Limb (tissue), 2 donors: ENCODE measurements at regions not wholly inside any gene's neighbourhood (a gene's known extent, or its start where the extent isn't known, plus 50 kb on each side); places are given as distances from the start of the nearest gene placed in this dataset.
A peak's percentile ranks its signal among the peaks of the same experiment; 100 is the strongest.

Experiments used
- DNase-seq, 2 donors: peaks; one replicate each; pipeline ENCODE4 v3.0.0-alpha.2; 2016; ENCODE audit errors: extremely low spot score in 2 of 2

DNA sequence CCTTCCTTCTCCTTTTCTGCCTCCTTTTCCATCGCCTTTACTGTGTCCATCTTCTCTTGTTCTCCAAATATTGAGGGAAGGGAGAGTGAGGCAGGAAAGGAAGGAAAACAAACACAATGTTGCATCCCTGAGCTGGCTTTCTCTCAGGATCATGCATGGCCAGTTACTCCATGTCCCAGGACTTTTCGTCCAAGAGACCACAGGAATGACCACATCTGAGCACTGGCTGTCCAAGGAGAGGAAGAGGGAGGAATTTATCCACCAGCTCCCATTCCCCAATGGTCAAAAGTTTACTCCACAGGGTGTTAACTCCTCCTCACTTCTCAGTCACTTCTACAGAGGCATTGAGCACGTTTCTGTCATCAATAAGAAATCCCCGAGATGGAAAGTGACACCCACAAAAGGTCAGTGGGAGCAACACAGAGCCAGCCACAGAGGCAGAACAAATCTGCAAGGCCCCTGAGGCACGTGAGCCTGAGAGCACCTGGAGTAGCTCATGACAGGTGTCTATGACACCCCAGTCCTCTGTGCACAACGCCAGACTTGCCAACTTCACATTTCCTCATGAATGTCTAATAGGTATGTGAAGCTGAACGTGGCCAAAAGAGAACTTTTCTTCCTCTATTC lies 177.3 kb upstream of the NUDT4 start:
- no peak for DNase-seq

DNA sequence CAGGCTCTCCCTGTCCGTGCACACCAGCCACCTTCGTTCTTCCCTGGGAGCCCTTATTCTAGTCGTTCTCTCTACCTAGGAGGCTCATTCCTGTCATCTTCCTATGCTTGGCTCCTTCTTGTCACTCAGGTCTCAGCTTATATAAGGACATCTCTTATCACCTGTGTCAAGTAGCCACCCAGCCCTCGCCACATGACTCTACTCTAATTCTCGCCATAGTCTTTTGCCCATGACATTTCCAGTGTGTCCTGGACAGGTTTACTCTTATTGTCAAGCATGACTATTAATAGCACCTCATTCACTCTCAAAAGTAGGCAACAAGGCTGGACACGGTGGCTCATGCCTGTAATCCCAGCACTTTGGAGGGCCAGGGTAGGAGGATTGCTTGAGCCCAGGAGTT lies 175.7 kb upstream of the NUDT4 start:
- DNase-seq = no peak

DNA sequence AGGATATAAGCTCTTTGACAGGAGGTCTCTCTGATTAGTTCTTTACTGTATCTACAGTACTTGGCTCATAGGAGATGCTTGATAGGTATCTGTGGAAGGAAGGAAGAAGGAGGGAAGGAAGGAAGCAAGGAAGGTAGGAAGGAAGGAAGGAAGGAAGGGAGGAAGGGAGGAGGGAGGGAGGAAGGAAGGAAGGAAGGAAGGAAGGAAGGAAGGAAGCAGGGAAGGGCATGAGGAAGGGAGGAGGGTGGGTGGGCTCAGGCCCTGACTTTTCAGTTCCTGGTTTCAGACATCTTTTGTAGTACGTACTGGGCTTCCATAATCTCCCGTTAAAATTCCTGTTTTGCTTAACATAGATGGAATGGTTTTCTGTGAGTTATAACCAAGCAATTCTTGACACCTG lies 175.0 kb upstream of the NUDT4 start:
- no peak for DNase-seq

DNA sequence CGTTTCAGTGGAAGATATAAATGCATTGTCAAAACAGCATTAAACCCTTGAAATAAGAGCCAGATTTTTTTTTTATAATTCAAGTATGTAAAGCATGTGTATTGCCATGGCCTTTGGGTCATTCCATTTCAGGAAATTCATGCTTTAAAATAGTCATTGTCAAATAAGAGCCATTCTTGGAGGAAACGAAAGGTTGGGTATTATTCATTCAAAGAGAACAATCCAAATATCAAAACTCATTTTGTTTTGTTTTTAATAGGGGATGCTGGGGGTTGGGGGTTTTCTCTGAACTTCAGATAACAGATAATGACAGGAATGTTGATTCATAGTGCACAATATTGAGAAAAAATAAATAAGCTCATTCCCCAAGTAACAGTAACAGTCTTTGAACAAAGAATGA lies 174.4 kb upstream of the NUDT4 start:
- DNase-seq = no peak

DNA sequence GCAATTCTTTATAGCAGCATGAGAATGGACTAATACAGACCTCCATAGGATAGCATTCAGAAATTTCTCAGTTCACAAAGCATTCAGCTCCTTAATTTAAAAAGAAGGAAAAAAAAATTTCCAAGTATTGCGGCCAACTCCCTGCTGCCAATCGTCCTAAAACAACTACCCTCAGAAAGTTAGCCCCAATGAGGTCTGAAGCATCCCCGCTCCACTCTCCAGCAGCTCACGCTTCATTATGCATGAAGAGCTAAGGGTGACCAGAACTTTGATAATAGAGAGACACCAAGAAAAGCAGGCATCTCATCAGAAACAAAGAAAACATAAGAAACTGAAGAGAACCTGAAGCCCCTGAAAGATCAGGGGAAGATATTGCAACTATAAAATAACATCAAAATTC lies 172.8 kb upstream of the NUDT4 start:
- no peak for DNase-seq

DNA sequence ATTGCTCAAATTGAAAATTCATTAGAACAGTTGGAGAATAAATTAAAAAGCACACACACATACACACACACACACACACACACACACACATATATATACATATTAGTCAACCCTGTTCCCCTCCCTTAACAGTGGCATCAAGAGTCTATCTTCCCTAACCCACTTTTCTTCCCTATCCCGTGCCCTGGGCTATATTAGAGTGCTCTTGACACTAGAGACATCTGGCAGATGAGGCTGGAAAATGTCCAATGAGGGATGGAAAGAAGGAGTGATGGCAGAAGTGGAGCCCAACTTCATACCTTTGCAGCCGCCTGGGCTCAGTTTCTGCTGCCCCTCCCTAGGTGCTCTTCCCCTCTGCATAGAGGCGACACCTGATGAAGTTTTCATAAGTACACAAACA lies 172.4 kb upstream of the NUDT4 start:
- DNase-seq = no peak

DNA sequence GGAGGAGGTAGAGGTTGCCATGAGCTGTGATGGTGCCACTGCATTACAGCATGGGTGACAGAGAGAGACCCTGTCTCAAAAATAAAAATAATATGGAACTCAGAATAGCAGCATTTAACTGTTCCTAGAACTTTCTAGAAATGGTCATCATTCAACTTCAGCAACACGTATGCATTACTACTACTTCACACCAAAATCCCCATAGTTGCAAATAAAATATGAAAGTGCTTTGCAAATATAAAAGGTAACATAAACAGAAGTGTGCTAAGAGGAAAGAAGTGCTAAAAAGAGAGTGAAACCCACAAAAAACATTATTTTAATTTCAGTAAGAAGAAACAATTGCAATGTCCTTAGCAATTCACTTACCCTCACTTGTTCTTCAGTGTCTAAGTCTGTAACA lies 169.7 kb upstream of the NUDT4 start:
- DNase-seq = no peak

DNA sequence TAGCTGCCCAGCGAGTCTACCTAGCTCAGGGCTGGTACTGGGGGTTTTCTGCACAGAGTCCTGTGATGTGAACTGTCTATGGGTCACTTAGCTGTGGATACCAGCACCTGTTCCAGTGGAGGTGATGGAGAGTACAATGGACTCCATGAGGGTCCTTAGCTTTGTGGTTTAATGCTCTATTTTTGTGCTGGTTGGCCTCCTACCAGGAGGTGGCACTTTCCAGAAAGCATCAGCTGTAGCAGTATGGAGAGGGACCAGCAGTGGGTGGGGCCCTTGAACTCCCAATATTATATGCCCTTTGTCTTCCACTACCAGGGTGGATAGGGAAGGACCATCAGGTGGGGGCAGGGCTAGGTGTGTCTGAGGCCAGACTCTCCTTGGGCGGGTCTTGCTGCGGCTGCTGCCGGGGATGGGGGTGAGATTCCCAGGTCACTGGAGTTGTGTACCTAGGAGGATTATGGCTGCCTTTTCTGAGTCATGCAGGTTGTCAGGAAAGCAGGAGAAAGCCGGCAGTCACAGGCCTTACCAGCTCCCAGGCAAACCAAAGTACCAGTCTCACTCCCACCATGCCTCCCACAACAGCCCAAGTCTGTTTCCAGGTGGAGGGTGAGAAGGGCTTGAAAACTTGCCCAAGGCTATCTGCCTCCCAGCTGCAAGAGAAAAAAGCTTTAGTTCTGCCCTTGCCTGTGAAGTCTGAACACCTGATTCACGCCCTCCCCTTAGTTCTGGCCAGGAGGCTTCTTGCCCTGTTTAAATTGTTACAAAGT lies 163.0 kb upstream of the NUDT4 start:
- DNase-seq = no peak

DNA sequence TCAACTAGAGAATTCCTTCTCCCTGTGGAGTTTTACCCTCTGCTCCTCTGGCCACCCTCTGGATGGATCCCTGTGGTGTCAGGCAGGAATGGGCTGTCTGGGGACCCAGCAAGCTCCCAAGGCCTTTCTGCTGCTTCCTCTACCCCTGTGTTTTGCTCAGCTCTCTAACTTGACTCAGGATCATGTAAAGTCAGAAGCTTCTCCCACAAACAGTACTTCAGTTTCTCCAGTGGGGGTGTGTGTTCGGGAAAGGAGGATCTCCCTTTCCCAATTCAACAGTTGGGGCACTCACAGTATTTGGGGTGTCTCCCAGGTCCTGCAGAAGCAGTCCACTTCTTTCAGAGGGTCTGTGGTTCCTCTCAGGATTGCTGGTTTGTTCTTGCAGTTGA lies 162.4 kb upstream of the NUDT4 start:
- no peak for DNase-seq

DNA sequence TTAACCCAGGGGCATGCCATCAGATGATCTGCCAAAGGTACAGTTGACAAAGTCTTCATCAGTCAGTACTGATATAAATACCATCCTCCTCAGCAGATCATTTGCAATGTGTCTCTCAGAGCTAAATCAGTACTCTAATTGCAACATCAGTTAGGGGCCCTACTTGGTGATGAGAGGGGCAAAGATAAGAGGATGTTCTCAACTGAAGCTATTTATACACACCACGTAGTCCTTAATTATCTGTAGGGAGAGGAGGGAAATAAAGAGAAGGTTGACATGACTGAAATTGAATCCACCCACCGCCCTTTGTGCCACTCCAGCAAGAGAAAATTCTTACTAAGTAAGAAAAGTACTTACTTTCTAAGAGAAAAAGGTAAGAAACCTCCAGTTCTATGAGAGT lies 157.8 kb upstream of the NUDT4 start:
- no peak for DNase-seq

DNA sequence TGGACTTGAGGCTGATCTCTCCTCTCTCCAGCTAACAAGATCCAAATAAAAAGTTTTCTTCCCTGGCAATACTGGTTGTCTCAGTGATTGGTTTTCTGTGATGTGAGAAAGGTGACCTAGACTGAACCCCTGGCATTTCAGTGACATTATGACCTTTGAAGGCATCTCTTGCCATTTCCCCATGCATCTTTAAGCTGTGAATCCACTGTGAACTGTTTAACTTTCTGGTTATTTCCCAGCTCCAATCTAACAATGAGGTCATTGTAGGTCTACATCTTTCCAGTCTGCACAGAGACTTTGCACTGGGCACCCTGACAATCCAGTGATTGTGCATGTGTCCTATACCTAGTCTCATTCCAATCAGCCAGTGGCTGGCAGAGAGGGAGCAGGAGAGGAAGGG lies 155.9 kb upstream of the NUDT4 start:
- no peak for DNase-seq

DNA sequence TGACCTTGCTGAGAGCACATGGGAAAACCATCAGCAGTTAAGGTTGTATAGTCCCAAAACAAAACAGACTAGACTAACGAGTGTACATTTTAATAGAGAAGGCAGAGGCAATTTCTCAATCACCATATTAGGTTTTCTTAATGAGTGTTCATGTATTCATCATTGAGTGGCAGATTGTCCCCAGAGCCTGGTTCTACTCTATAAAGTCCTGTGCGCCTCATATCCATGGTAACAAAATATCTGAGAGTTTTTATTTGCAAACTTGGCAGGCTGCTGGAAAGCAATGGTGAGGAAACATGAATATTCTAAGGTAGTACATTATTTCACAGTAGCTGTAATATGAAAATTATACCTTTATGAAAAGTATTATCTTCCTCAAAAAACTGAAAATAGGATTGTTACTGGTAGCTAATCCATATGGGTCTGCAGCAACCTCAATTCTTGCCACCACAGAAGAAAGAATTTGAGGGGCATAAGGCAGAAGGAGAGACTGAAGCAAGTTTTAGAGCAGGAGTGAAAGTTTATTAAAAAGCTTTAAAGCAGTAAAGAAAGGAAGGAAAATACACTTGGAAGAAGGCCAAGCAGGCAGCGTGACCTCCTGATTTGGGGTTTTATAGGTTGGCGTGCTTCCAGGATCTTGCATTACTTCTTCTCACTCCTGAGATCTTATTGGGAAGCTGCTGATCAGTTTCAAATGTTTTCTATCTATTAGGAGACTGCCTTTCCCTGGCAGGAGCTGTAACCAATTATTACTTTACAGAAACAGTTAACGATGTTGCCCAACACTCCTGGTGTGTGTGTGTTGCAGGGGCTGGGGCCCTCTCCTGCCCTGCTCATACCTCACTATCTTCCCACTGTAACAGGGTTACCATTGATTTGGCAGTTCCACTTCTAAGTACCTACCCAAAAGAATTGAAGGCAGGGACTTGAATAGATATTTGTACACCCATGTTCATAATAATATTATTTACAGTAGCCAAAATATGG lies 154.0 kb upstream of the NUDT4 start:
- peak in 1 of 2 donors; percentile 72 for DNase-seq

DNA sequence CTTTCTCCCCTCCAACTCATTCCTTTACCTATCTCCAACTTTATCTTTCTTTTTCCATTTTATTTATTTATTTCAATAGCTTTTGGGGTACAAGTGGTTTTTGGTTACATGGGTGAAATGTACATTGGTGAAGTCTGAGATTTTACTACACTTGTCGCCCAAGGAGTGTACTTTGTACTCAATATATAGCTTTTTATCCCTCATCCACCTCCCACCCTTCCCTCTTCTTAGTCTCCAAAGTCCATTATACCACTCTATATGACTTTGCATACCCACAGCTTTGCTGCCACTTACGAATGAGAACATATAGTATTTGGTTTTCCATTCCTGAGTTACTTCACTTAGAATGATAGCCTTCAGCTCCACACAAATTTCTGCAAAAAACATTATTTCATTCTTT lies 152.6 kb upstream of the NUDT4 start:
- DNase-seq = no peak

DNA sequence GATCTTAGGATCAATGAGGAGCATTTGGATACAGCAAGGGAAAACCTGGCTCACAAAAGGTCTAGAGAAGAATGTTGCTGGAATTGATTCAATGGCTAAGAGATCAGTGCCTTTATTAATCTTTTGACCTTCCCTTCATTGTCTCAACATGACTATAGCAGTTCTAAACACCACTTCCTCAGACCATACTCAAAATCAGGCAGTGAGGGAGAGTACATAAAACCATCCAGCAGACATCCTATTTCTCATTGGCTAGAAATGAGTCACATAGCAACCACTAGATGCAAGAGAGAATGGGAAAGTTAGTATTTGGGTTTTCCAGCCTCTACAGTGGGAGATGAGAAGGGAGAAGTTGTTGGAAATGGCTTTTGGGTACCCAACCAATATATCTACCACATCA lies 151.4 kb upstream of the NUDT4 start:
- DNase-seq = no peak

DNA sequence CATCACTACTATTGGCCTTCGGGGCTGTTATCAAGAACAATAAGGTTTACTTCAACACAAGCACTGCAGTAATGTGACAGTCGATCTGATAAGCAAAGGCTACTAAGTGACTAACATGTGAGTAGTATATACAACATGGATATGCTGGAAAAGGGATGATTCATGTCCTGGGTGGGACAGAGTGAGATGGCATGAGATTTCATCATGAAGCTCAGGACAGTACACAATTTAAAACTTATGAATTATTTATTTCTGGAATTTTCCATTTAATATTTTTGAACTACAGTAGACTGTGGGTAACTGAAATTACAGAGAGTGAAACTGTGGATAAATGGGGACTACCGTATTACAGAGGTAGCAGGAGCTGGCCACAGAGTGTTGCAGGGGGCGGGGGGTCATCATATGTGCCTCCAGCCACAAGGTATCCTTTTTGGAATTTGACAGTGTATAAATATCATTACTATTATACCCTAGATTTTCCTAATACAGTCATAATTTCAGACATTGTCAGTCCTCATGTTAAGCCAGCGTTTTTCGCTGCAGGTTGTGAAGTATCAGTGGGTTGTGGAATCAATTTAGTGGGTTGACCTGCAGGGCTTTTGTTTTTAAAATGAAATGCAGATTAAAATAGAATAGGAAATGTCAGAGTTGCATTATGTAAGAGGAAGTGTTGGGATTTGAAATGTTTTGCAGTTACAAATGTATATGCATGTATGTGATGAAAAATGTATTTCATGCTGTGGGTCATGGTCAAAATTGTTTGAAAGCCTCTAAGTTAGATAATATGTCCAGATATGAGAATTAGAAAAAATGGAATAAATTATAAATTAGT lies 148.0 kb upstream of the NUDT4 start:
- DNase-seq = no peak

DNA sequence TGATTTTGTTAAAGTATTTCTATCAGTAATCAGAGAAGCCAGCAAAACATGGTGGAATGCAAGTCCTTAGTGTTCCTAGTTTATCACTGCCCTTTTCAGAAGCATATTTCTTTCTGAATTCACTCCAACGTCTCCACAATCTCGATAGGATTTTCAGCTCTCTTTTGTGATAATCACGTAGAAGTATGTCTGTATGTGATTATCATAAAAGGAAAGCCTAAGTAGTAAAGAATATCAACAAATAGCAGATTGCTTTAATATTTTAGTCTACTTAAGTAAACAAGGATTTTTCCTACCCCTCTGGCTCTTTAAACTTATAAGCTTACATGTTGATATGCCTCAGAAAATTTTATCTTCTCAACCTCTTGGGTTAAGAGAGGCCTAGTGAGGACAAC lies 147.4 kb upstream of the NUDT4 start:
- no peak for DNase-seq

DNA sequence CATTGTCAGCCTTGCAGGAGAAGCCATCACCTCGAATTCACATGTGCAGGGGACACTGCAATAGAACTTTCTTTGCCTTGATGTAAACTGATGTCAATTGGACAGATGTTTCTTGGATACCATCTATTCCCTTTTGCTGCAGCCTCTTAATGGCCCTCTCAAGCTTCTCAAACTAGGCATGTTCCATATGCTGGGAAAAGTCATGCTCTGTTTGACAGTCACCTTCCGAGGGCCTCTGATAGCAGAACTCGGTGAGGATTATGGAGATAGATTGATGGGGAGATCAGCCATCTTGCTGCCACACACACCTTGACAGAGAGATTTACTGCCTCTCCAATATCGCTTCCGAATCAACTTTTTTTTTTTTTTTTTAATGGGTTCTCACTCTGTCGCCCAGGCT lies 145.8 kb upstream of the NUDT4 start:
- no peak for DNase-seq

DNA sequence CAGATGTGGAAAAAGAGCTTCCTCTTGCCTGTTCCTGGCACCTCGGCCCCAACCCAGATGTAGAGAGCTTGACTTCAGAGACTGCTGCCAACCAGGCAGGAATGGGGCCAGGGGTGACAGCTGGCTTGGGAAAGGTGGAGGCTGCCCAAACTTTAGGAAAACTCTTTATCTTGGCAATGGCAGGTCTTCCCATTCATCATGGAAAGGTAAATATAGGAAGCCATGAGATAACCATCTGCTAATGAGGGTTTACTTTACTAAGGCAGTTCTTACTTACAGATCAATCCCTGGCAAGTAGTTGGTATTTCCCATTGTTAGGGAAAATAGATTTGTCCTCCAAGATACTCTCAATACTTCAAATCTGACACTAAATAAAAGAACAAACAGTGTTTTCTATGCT lies 143.1 kb upstream of the NUDT4 start:
- DNase-seq = no peak

DNA sequence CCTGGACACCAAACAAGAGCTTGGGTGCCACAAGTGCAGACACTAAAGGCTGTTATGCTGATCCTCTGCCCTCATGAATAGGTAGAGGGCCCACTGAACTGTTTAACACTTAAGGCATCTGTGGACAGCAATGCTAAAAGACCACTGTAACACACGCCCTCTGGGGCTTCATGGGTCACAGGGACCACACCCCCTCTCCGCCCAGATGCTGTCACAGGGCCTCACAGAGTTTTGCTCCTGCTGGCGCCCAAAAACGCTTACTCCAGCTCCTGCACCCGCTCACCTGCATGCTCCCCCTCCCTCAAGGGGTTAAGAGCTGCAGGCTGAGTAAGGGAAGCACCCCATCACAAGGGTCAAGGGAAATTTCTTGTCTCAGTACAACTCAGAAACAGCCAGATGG lies 141.8 kb upstream of the NUDT4 start:
- DNase-seq = no peak

DNA sequence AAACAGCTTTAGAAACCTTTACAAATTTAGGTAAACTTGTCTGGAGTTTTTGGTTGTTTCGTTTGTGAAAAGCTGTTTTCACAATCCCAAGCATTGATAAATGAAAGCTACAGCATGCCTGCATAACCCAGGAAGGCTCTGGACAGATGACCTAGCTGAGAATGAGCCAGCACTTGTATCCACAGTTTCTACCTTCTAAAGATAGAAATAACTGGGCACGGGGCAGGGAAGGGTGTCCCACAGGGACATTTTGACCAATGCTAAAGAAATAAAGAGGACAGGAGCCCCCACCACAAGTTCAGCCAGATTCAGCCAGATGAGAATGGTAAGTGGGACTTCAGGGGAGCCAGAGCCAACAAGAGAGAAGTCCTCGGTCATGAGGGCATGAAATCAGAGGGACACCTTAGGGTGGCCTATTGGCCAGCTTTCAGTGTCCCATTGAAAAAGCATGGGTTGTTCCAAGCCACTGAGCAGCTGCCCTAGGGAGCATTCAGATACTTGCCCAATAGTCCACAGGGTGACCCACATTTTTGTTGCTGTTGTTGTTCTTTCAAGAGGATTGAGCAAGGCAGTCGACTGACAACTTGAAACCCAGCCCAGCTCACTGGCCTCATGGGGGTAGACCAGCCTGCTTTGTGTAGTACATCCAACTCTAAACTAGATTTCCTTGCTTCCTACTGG lies 140.3 kb upstream of the NUDT4 start:
- DNase-seq = no peak
